CD4-positive, alpha-beta T cell (primary cell): ENCODE measurements at regions not wholly inside any gene's neighbourhood (a gene's known extent, or its start where the extent isn't known, plus 50 kb on each side); places are given as distances from the start of the nearest gene placed in this dataset.

Experiments used
- ATAC-seq: fragments of 200-7000 bp; cut with Tn5 transposase; one replicate; pipeline ENCODE4 v1.10.0; 2022; ENCODE audit warnings: mild to moderate bottlenecking; ENCODE audit not compliant: poor library complexity
- CTCF ChIA-PET: fragments of 350-600 bp; sonication (Branson Sonifier 250); formaldehyde crosslinking; loops from one replicate; lab custom pipeline; 2021; ENCODE audit warnings: antibody characterized with exemption, inconsistent platforms; lab: Charles Lee
- POLR2A ChIA-PET: fragments of 350-600 bp; sonication (Branson Sonifier 250); formaldehyde crosslinking; loops from one replicate; lab custom pipeline; 2021; ENCODE audit warnings: antibody characterized with exemption, inconsistent platforms; lab: Charles Lee
- DNase-seq, 14 experiments: peaks; one replicate each; pipeline ENCODE4 v3.0.0-alpha.2; 2013 to 2020; ENCODE audit warnings: mixed read lengths in 2 of 14
- H3K27ac ChIP-seq, 2 donors: one replicate each; pipeline versions ENCODE4 v1.5.1 to v1.7.0; 2013; ENCODE audit warnings: low read length in 2 of 2, low read depth in 1 of 2, mild to moderate bottlenecking in 1 of 2
- H3K27me3 ChIP-seq, 2 experiments: 1 replicate in 1 of 2; 2 replicates in 1 of 2; pipeline versions ENCODE4 v1.6.1 to v1.7.0; 2013; ENCODE audit warnings: low read length in 2 of 2, control low read depth in 1 of 2, mild to moderate bottlenecking in 1 of 2, moderate library complexity in 1 of 2; ENCODE audit not compliant: insufficient read depth in 2 of 2, control insufficient read depth in 1 of 2
- H3K36me3 ChIP-seq: one replicate; pipeline ENCODE4 v1.6.1; 2013; ENCODE audit warnings: low read length, control low read depth; ENCODE audit not compliant: insufficient read depth
- H3K4me1 ChIP-seq: one replicate; pipeline ENCODE4 v1.6.1; 2013; ENCODE audit warnings: low read length, control low read depth; ENCODE audit not compliant: insufficient read depth
- H3K4me3 ChIP-seq: one replicate; pipeline ENCODE4 v1.5.1; 2013; ENCODE audit warnings: mild to moderate bottlenecking, low read length, moderate library complexity
- H3K9me3 ChIP-seq, 2 experiments: 1 replicate in 1 of 2; 2 replicates in 1 of 2; pipeline versions ENCODE4 v1.6.1 to v1.7.0; 2013; ENCODE audit warnings: low read length in 2 of 2, mild to moderate bottlenecking in 2 of 2, control low read depth in 1 of 2, moderate library complexity in 1 of 2; ENCODE audit not compliant: control insufficient read depth in 1 of 2, insufficient read depth in 1 of 2
- H3K27ac Mint-ChIP-seq: one replicate; pipeline ENCODE4 v1.8.0; 2020; ENCODE audit warnings: mixed read lengths
- H3K27me3 Mint-ChIP-seq: one replicate; pipeline ENCODE4 v1.8.0; 2021; ENCODE audit warnings: mixed read lengths
- H3K36me3 Mint-ChIP-seq: one replicate; pipeline ENCODE4 v1.8.0; 2021; ENCODE audit warnings: low read depth, mixed read lengths
- H3K4me1 Mint-ChIP-seq: one replicate; pipeline ENCODE4 v1.8.0; 2021; ENCODE audit warnings: low read depth, mixed read lengths
- H3K4me3 Mint-ChIP-seq: one replicate; pipeline ENCODE4 v1.8.0; 2020; ENCODE audit warnings: mild to moderate bottlenecking, mixed read lengths
- H3K9me3 Mint-ChIP-seq: one replicate; pipeline ENCODE4 v1.8.0; 2020; ENCODE audit warnings: mixed read lengths
- CTCF ChIP-seq: fragments of 200-600 bp; IDR thresholded peaks from one replicate; pipeline ENCODE4 v1.8.0; 2022; ENCODE audit warnings: antibody characterized with exemption, mild to moderate bottlenecking
- intact Hi-C, 2 experiments: fragments of 100-400 bp; cut with DNase I in 1 of 2; cut with micrococcal nuclease in 1 of 2; formaldehyde crosslinking; loops; one replicate each; pipeline versions ENCODE4 v1.15.1 to v1.9.0; 2023 to 2025; cut with DNase I, micrococcal nuclease

DNA sequence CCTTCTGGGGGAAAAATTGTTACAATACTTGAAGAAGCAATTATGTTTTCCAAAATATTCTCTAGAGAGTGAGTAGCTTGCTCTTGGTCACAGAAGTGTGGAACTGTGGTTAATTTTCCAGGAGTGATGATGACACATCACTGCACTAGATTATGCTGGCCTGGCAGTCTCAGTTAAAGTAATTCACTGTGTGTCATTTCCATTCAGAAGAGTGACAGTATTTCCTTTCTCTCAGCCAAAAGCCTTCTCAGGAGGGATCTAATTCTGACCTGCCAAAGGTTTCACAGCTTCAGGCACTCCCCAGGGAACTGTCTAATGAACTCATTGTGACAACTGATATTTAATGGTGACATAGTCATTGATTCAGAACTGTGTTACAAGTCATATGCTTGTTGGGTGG is 517.5 kb downstream of the TBC1D32 start:
- TF ChIP-seq CTCF = no peak
- Histone ChIP-seq H3K4me1 (no peaks in the 10 kb centered on the region), H3K4me3 (no peak overlapping the region), H3K9me3 (no peaks in the 10 kb centered on the region), H3K27me3 (no peaks in the 10 kb centered on the region), H3K27ac (no peak overlapping the region), H3K36me3 (no peaks in the 10 kb centered on the region)
- ChIA-PET CTCF (no interaction called here), POLR2A (no interaction called here)
- ATAC-seq (no peak), DNase-seq (no peak)
- H3K4me1 Mint-ChIP-seq = no peaks in the 10 kb centered on the region
- H3K27me3 Mint-ChIP-seq = no peaks in the 10 kb centered on the region
- no peak overlapping the region for H3K27ac Mint-ChIP-seq
- intact Hi-C loops = no loop called here
- H3K36me3 Mint-ChIP-seq = no peaks in the 10 kb centered on the region
- H3K9me3 Mint-ChIP-seq = peaks cover 3% of the 10 kb centered on the region
- no peak overlapping the region for H3K4me3 Mint-ChIP-seq

DNA sequence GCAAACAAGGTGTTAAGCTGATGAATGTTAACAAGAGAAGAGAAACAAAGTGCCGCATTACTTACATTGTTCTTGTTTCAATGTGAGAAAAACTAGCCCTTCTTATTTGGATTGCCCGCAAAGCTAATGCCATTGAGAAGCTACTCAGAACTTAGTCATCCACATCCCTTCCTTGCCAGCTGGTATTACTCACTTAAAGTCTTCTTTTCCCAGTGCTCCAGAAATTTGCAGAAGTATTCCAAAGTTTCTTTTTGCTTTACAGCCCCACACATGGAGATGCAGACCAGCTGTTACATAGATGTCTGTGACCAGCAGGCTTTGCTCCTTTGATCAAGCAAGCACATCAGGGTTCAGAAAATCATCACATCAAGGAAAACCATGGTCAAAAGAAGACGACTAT is 529.0 kb downstream of the TBC1D32 start:
- Mint-ChIP-seq H3K27me3 (no peaks in the 10 kb centered on the region), H3K27ac (no peak overlapping the region), H3K4me1 (no peaks in the 10 kb centered on the region), H3K4me3 (no peak overlapping the region), H3K36me3 (no peaks in the 10 kb centered on the region), H3K9me3 (peaks cover 7% of the 10 kb centered on the region)
- Histone ChIP-seq H3K27ac (no peak overlapping the region), H3K27me3 (no peaks in the 10 kb centered on the region), H3K4me3 (no peak overlapping the region), H3K36me3 (no peaks in the 10 kb centered on the region), H3K9me3 (no peaks in the 10 kb centered on the region), H3K4me1 (no peaks in the 10 kb centered on the region)
- no peak for TF ChIP-seq CTCF
- ChIA-PET POLR2A (no interaction called here), CTCF (no interaction called here)
- ATAC-seq (no peak), DNase-seq (no peak)
- intact Hi-C loops = no loop called here

DNA sequence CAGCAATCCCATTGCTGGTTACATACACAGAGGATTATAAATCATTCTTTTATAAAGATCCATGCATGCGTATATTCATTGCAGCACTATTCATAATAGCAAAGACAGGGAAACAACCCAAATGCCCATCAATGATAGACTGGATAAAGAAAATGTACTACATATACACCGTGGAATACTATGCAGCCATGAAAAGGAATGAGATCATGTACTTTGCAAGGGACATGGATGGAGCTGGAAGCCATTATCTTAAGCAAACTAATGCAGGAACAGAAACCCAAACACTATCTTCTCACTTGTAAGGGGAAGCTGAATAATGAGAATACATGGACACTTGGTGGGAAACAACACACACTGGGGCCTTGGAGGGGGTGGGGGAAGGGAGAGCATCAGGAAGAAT is 529.7 kb downstream of the TBC1D32 start:
- Mint-ChIP-seq H3K9me3 (peaks cover 7% of the 10 kb centered on the region), H3K4me1 (no peaks in the 10 kb centered on the region), H3K4me3 (no peak overlapping the region), H3K36me3 (no peaks in the 10 kb centered on the region), H3K27ac (no peak overlapping the region), H3K27me3 (no peaks in the 10 kb centered on the region)
- no peak for TF ChIP-seq CTCF
- Histone ChIP-seq H3K36me3 (no peaks in the 10 kb centered on the region), H3K4me3 (no peak overlapping the region), H3K4me1 (no peaks in the 10 kb centered on the region), H3K9me3 (no peaks in the 10 kb centered on the region), H3K27me3 (no peaks in the 10 kb centered on the region), H3K27ac (no peak overlapping the region)
- no peak for DNase-seq
- CTCF ChIA-PET = no interaction called here
- intact Hi-C loops = no loop called here
- POLR2A ChIA-PET = no interaction called here
- ATAC-seq = no peak
